Daoy (cell line): ENCODE measurements at regions not wholly inside any gene's neighbourhood (a gene's known extent, or its start where the extent isn't known, plus 50 kb on each side); places are given as distances from the start of the nearest gene placed in this dataset.
A peak's percentile ranks its signal among the peaks of the same experiment; 100 is the strongest.

Experiments used
- DNase-seq: peaks from one replicate; pipeline ENCODE4 v3.0.0-alpha.2; 2015; ENCODE audit warnings: low read depth

- DNase-seq, result no peak
Measured at GRCh38 chr10:124303662-124304418, 114.9 kb downstream of the OAT start.

- no peak for DNase-seq
Measured at GRCh38 chr10:124302951-124303505, 115.7 kb downstream of the OAT start.

GRCh38 chr10:124301736-124302135, 117.0 kb downstream of the OAT start:
- DNase-seq, result no peak

GRCh38 chr10:124300735-124301134, 118.0 kb downstream of the OAT start:
- DNase-seq, result no peak

GRCh38 chr10:124300224-124300623, 118.5 kb downstream of the OAT start:
- no peak for DNase-seq

GRCh38 chr10:124299696-124300095, 119.0 kb downstream of the OAT start:
- DNase-seq, result no peak

- DNase-seq, result no peak
Measured at GRCh38 chr10:124298891-124299290, 119.8 kb downstream of the OAT start.

- no peak for DNase-seq
Measured at GRCh38 chr10:124296813-124297788, 121.6 kb downstream of the OAT start.

GRCh38 chr10:124296121-124296812, 122.5 kb downstream of the OAT start:
- DNase-seq, result no peak

GRCh38 chr10:124294811-124295770, 123.6 kb downstream of the OAT start:
- DNase-seq, result no peak

GRCh38 chr10:124293616-124294449, 124.9 kb downstream of the OAT start:
- no peak for DNase-seq

GRCh38 chr10:124292911-124293615, 125.7 kb downstream of the OAT start:
- DNase-seq, result peak; percentile 9

GRCh38 chr10:124291001-124291701, 127.6 kb downstream of the OAT start:
- DNase-seq, result no peak

GRCh38 chr10:124289851-124290795, 128.6 kb downstream of the OAT start:
- DNase-seq, result peak; percentile 66

- DNase-seq, result no peak
Measured at GRCh38 chr10:124288928-124289850, 129.5 kb downstream of the OAT start.

- no peak for DNase-seq
Measured at GRCh38 chr10:124288486-124288885, 130.2 kb downstream of the OAT start.
